T-helper 2 cell (primary cell): ENCODE measurements at regions not wholly inside any gene's neighbourhood (a gene's known extent, or its start where the extent isn't known, plus 50 kb on each side); places are given as distances from the start of the nearest gene placed in this dataset.

ENCODE experiments used
- DNase-seq, 5 experiments: peaks; one replicate each; pipeline versions ENCODE4 v3.0.0 to v3.0.0-alpha.2; 2012 to 2022

- no peak for DNase-seq
Measured at GRCh38 chr20:22368235-22368634, 216.1 kb downstream of the FOXA2 start.

GRCh38 chr20:22366631-22367030 is 217.7 kb downstream of the FOXA2 start:
- DNase-seq = no peak

GRCh38 chr20:22354647-22355046 is 229.7 kb downstream of the FOXA2 start:
- no peak for DNase-seq

- no peak for DNase-seq
Measured at GRCh38 chr20:22353586-22353985, 230.8 kb downstream of the FOXA2 start.

- no peak for DNase-seq
Measured at GRCh38 chr20:22352019-22352418, 232.4 kb downstream of the FOXA2 start.

GRCh38 chr20:22350624-22351023 is 233.7 kb downstream of the FOXA2 start:
- DNase-seq = no peak

GRCh38 chr20:22348010-22348409 is 236.4 kb downstream of the FOXA2 start:
- DNase-seq = no peak

GRCh38 chr20:22346716-22347115 is 237.7 kb downstream of the FOXA2 start:
- DNase-seq = no peak

- no peak for DNase-seq
Measured at GRCh38 chr20:22343612-22344011, 240.8 kb downstream of the FOXA2 start.

- no peak for DNase-seq
Measured at GRCh38 chr20:22342410-22342809, 242.0 kb downstream of the FOXA2 start.

GRCh38 chr20:22341508-22341907 is 242.9 kb downstream of the FOXA2 start:
- no peak for DNase-seq

- no peak for DNase-seq
Measured at GRCh38 chr20:22339946-22340345, 244.4 kb downstream of the FOXA2 start.

- peak in 1 of 5 experiments; percentile 46 for DNase-seq
Measured at GRCh38 chr20:22339091-22339881, 245.1 kb downstream of the FOXA2 start.

GRCh38 chr20:22338140-22338708 is 246.1 kb downstream of the FOXA2 start:
- DNase-seq = no peak

- DNase-seq = no peak
Measured at GRCh38 chr20:22335210-22335609, 249.2 kb downstream of the FOXA2 start.

GRCh38 chr20:22333885-22334545 is 250.4 kb downstream of the FOXA2 start:
- DNase-seq = peak in 1 of 5 experiments; percentile 46

- DNase-seq = no peak
Measured at GRCh38 chr20:22324505-22324904, 259.9 kb downstream of the FOXA2 start.

GRCh38 chr20:22322513-22322912 is 261.9 kb downstream of the FOXA2 start:
- no peak for DNase-seq

GRCh38 chr20:22321191-22321590 is 263.2 kb downstream of the FOXA2 start:
- no peak for DNase-seq

GRCh38 chr20:22320245-22320915 is 264.0 kb downstream of the FOXA2 start:
- no peak for DNase-seq

GRCh38 chr20:22315771-22316170 is 268.6 kb downstream of the FOXA2 start:
- DNase-seq = no peak

GRCh38 chr20:22315073-22315472 is 269.3 kb downstream of the FOXA2 start:
- no peak for DNase-seq

GRCh38 chr20:22312744-22313346 is 271.5 kb downstream of the FOXA2 start:
- no peak for DNase-seq
